Endothelial cell of umbilical vein (primary cell): ENCODE measurements at regions not wholly inside any gene's neighbourhood (a gene's known extent, or its start where the extent isn't known, plus 50 kb on each side); places are given as distances from the start of the nearest gene placed in this dataset.

Experiments
- BruUV-seq: library from RNA; stranded (reverse); fragments of 400-500 nt; replicated peaks from 2 replicates; lab custom pipeline; 2021; lab: Mats Ljungman, UMichigan
- CTCF ChIA-PET: fragments of 300-600, 350-600 bp; sonication (Branson Sonifier 250); formaldehyde crosslinking; loops from one replicate; lab custom pipeline; 2021; ENCODE audit warnings: antibody characterized with exemption, inconsistent platforms; lab: Charles Lee
- POLR2A ChIA-PET: fragments of 300-600, 350-600 bp; sonication (Branson Sonifier 250); formaldehyde crosslinking; loops from one replicate; lab custom pipeline; 2021; ENCODE audit warnings: antibody characterized with exemption, inconsistent platforms; lab: Charles Lee
- DNase-seq: peaks from one replicate; pipeline ENCODE4 v3.0.0-alpha.2; 2011; ENCODE audit warnings: low read depth, low spot score
- FAIRE-seq: peaks from 2 replicates; lab custom pipeline; 2011; peaks lifted over from hg19 to GRCh38; lab: Jason Lieb, UNC
- H2AFZ ChIP-seq: 2 replicates; pipeline ENCODE4 v1.6.0; 2012; ENCODE audit warnings: low read depth, low read length, control low read depth, inconsistent platforms
- H3K27ac ChIP-seq: 2 replicates; pipeline ENCODE4 v1.5.1; 2011; ENCODE audit warnings: low read depth, mild to moderate bottlenecking, control low read depth, low read length, moderate library complexity; ENCODE audit not compliant: insufficient read depth
- H3K27me3 ChIP-seq, 2 experiments: 2 replicates each; pipeline versions ENCODE4 v1.6.0 to v1.6.1; 2011; ENCODE audit warnings: low read length in 2 of 2, mixed read lengths in 1 of 2; ENCODE audit not compliant: control insufficient read depth in 2 of 2, insufficient read depth in 2 of 2
- H3K36me3 ChIP-seq, 2 experiments: 2 replicates in 1 of 2; 3 replicates in 1 of 2; pipeline ENCODE4 v1.5.1; 2011; ENCODE audit warnings: low read length in 2 of 2, mild to moderate bottlenecking in 1 of 2, moderate library complexity in 1 of 2; ENCODE audit not compliant: control insufficient read depth in 2 of 2, insufficient read depth in 2 of 2; ENCODE audit errors: extremely low read depth in 1 of 2
- H3K4me1 ChIP-seq: 3 replicates; pipeline ENCODE4 v1.5.1; 2011; ENCODE audit warnings: mild to moderate bottlenecking, low read length; ENCODE audit not compliant: control insufficient read depth, insufficient read depth; ENCODE audit errors: extremely low read depth
- H3K4me2 ChIP-seq: 2 replicates; pipeline ENCODE4 v1.6.1; 2011; ENCODE audit warnings: low read length, control low read depth, mixed read lengths; ENCODE audit not compliant: insufficient read depth
- H3K4me3 ChIP-seq, 3 experiments: fragments of 200-600 bp in 1 of 3; sonication (generic), shearing (Covaris generic) in 1 of 3; replicated peaks in 1 of 3; 2 replicates each; pipeline ENCODE4 v1.5.1; 2011 to 2016; ENCODE audit warnings: control low read depth in 3 of 3, low read length in 3 of 3, mild to moderate bottlenecking in 2 of 3, inconsistent platforms in 1 of 3, low read depth in 1 of 3, moderate library complexity in 1 of 3; ENCODE audit not compliant: insufficient read depth in 1 of 3
- H3K79me2 ChIP-seq: 2 replicates; pipeline ENCODE4 v1.6.0; 2012; ENCODE audit warnings: low read length, inconsistent platforms; ENCODE audit not compliant: control insufficient read depth, insufficient read depth
- H3K9ac ChIP-seq: replicated peaks from 2 replicates; pipeline ENCODE3; 2011; ENCODE audit warnings: low read length, control low read depth; ENCODE audit not compliant: insufficient read depth; ENCODE audit errors: extremely low read depth
- H3K9me1 ChIP-seq: replicated peaks from 3 replicates; pipeline ENCODE4 v1.6.0; 2011; ENCODE audit warnings: mild to moderate bottlenecking, low read length; ENCODE audit not compliant: control insufficient read depth, insufficient read depth; ENCODE audit errors: extremely low read depth
- H3K9me3 ChIP-seq: replicated peaks from 2 replicates; pipeline ENCODE4 v1.5.1; 2012; ENCODE audit warnings: low read length, inconsistent platforms; ENCODE audit not compliant: control insufficient read depth, insufficient read depth
- H4K20me1 ChIP-seq: replicated peaks from 2 replicates; pipeline ENCODE3; 2011; ENCODE audit warnings: mild to moderate bottlenecking, low read length; ENCODE audit not compliant: control insufficient read depth, insufficient read depth; ENCODE audit errors: extremely low read depth
- CTCF ChIP-seq, 2 donors: IDR thresholded peaks; 1 replicate in 1 of 2; 2 replicates in 1 of 2; pipeline ENCODE4 v1.5.1; 2011; ENCODE audit warnings: low read length in 2 of 2, mild to moderate bottlenecking in 2 of 2, moderate library complexity in 2 of 2, control low read depth in 1 of 2, inconsistent platforms in 1 of 2, low read depth in 1 of 2; ENCODE audit not compliant: insufficient read depth in 1 of 2; ENCODE audit errors: extremely low read depth in 1 of 2
- FOS ChIP-seq: IDR thresholded peaks from 2 replicates; pipeline ENCODE4 v1.6.1; 2011; ENCODE audit warnings: mild to moderate bottlenecking, low read length, moderate library complexity, borderline replicate concordance; ENCODE audit not compliant: insufficient read depth
- GATA2 ChIP-seq: IDR thresholded peaks from 2 replicates; pipeline ENCODE4 v1.7.0; 2011; ENCODE audit warnings: low read depth, mild to moderate bottlenecking, moderate library complexity, mixed read lengths, low read length; ENCODE audit not compliant: insufficient read length, insufficient read depth
- JUN ChIP-seq: IDR thresholded peaks from 2 replicates; pipeline ENCODE4 v1.6.1; 2011; ENCODE audit warnings: borderline replicate concordance, low read depth; ENCODE audit not compliant: insufficient read length, insufficient read depth
- MAX ChIP-seq: IDR thresholded peaks from 2 replicates; pipeline ENCODE4 v1.6.1; 2011; ENCODE audit not compliant: insufficient read depth, insufficient read length
- MYC ChIP-seq: IDR thresholded peaks from one replicate; pipeline ENCODE4 v1.6.1; 2011; ENCODE audit warnings: mild to moderate bottlenecking, low read depth, low read length
- POLR2A ChIP-seq: IDR thresholded peaks from 2 replicates; pipeline ENCODE4 v1.6.1; 2012; ENCODE audit warnings: low read depth, mild to moderate bottlenecking, control low read depth, low read length
- POLR2AphosphoS5 ChIP-seq: IDR thresholded peaks from 2 replicates; pipeline ENCODE4 v1.6.1; 2012; ENCODE audit warnings: low read depth, mild to moderate bottlenecking, control low read depth, low read length, moderate library complexity; ENCODE audit not compliant: insufficient read depth
- dilution Hi-C: fragments of 300-500 bp; cut with MboI; formaldehyde crosslinking; loops from one replicate; pipeline ENCODE4 v1.15.0; 2019; ENCODE audit warnings: low sequenced_read_pairs; ENCODE audit not compliant: extremely low pct_ligation_motif_present
- intact Hi-C: fragments of 100-400 bp; cut with micrococcal nuclease; formaldehyde crosslinking; loops from one replicate; pipeline ENCODE4 v1.10.0; 2022

- Histone ChIP-seq H3K27ac (no peak overlapping the region), H3K4me1 (no peaks in the 10 kb centered on the region), H3K4me2 (no peak overlapping the region), H3K36me3 (no peaks in the 10 kb centered on the region), H3K4me3 (no peak overlapping the region), H3K79me2 (no peaks in the 10 kb centered on the region), H4K20me1 (no peaks in the 10 kb centered on the region), H3K27me3 (no peaks in the 10 kb centered on the region), H3K9ac (no peak overlapping the region), H2AFZ (no peak overlapping the region), H3K9me1 (no peaks in the 10 kb centered on the region), H3K9me3 (no peaks in the 10 kb centered on the region)
- ChIA-PET CTCF (no interaction called here), POLR2A (no interaction called here)
- TF ChIP-seq GATA2 (no peak), FOS (no peak), POLR2AphosphoS5 (no peak), JUN (no peak), POLR2A (no peak), CTCF (IDR thresholded peaks at IDR 0.05; ENCODE audit: extremely low read depth in 1 of 2, insufficient read depth in 1 of 2, low read depth in 1 of 2, low read length in 2 of 2) (no peak), MYC (no peak), MAX (no peak)
- intact Hi-C loops (no loop called here), dilution Hi-C loops (no loop called here)
- BruUV-seq = no TSS peak
- FAIRE-seq = no peak
- no peak for DNase-seq
These were observed 410.2 kb upstream of the PSMD7 start for GRCh38 chr16:73886426-73886825.
